ENCODE measurements at regions not wholly inside any gene's neighbourhood (a gene's known extent, or its start where the extent isn't known, plus 50 kb on each side); places are given as distances from the start of the nearest gene placed in this dataset.

DNA sequence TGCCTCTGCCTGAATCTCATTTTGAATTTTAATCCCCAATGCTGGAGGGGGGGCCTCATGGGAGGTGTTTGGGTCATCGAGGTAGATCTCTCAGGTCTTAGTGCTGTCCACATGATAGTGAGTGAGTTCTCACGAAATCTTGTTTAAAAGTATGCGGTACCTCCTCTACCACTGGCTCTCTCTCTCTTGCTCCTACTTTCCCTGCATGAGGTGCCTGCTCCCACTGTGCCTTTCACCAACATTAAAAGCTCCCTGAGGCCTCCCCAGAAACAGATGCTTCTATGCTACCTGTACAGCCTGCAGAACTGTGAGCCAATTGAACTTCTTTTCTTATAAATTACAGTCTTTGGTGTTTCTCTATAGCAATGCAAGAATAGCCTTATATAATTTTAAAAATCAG, 560.7 kb upstream of the CPEB2 start:
- H2AFZ ChIP-seq: no peak overlapping the region
- H3K27me3 ChIP-seq (ENCODE audit: control insufficient read depth, insufficient read depth, low read length): no peaks in the 10 kb centered on the region
- no peaks in the 10 kb centered on the region for H3K4me1 ChIP-seq
- no peaks in the 10 kb centered on the region for H3K9me3 ChIP-seq (ENCODE audit: control insufficient read depth, low read length)
- H3K36me3 ChIP-seq (ENCODE audit: control insufficient read depth, insufficient read depth, low read length): no peaks in the 10 kb centered on the region
- no peak overlapping the region for H3K9ac ChIP-seq
- no peak overlapping the region for H3K4me2 ChIP-seq (ENCODE audit: low read length)
- TF ChIP-seq CTCF (IDR thresholded peaks at IDR 0.05): no peak
- no peak overlapping the region for H3K27ac ChIP-seq
- no peak overlapping the region for H3K4me3 ChIP-seq (ENCODE audit: low read depth, low read length)
- no peaks in the 10 kb centered on the region for H3K79me2 ChIP-seq

- TF ChIP-seq CTCF (IDR thresholded peaks at IDR 0.05): no peak
- H3K4me2 ChIP-seq (ENCODE audit: low read length): no peak overlapping the region
- no peak overlapping the region for H3K27ac ChIP-seq
- H2AFZ ChIP-seq: no peak overlapping the region
- H3K9me3 ChIP-seq (ENCODE audit: control insufficient read depth, low read length): no peaks in the 10 kb centered on the region
- H3K4me1 ChIP-seq: no peaks in the 10 kb centered on the region
- H3K4me3 ChIP-seq (ENCODE audit: low read depth, low read length): no peak overlapping the region
- no peaks in the 10 kb centered on the region for H3K79me2 ChIP-seq
- H3K27me3 ChIP-seq (ENCODE audit: control insufficient read depth, insufficient read depth, low read length): no peaks in the 10 kb centered on the region
- no peaks in the 10 kb centered on the region for H3K36me3 ChIP-seq (ENCODE audit: control insufficient read depth, insufficient read depth, low read length)
- no peak overlapping the region for H3K9ac ChIP-seq
These were observed 556.4 kb upstream of the CPEB2 start for GRCh38 chr4:14445882-14446281.

- Histone ChIP-seq H3K9ac (no peak overlapping the region), H3K9me3 (ENCODE audit: control insufficient read depth, low read length) (no peaks in the 10 kb centered on the region), H2AFZ (no peak overlapping the region), H3K4me3 (ENCODE audit: low read depth, low read length) (no peak overlapping the region), H3K27ac (no peak overlapping the region), H3K36me3 (ENCODE audit: control insufficient read depth, insufficient read depth, low read length) (no peaks in the 10 kb centered on the region), H3K4me2 (ENCODE audit: low read length) (peak overlapping the region; percentile 27), H3K4me1 (no peaks in the 10 kb centered on the region), H3K27me3 (ENCODE audit: control insufficient read depth, insufficient read depth, low read length) (no peaks in the 10 kb centered on the region), H3K79me2 (no peaks in the 10 kb centered on the region)
- TF ChIP-seq CTCF (IDR thresholded peaks at IDR 0.05): no peak
These were observed 556.0 kb upstream of the CPEB2 start for GRCh38 chr4:14446311-14446710.

- H3K4me1 ChIP-seq: no peaks in the 10 kb centered on the region
- no peaks in the 10 kb centered on the region for H3K9me3 ChIP-seq (ENCODE audit: control insufficient read depth, low read length)
- no peaks in the 10 kb centered on the region for H3K36me3 ChIP-seq (ENCODE audit: control insufficient read depth, insufficient read depth, low read length)
- H3K4me3 ChIP-seq (ENCODE audit: low read depth, low read length): no peak overlapping the region
- H2AFZ ChIP-seq: no peak overlapping the region
- no peak for TF ChIP-seq CTCF (IDR thresholded peaks at IDR 0.05)
- no peaks in the 10 kb centered on the region for H3K27me3 ChIP-seq (ENCODE audit: control insufficient read depth, insufficient read depth, low read length)
- peak overlapping the region; percentile 27 for H3K4me2 ChIP-seq (ENCODE audit: low read length)
- H3K9ac ChIP-seq: no peak overlapping the region
- no peak overlapping the region for H3K27ac ChIP-seq
- H3K79me2 ChIP-seq: no peaks in the 10 kb centered on the region
These were observed 555.4 kb upstream of the CPEB2 start for GRCh38 chr4:14446904-14447303.

- no peak overlapping the region for H2AFZ ChIP-seq
- no peak for TF ChIP-seq CTCF (IDR thresholded peaks at IDR 0.05)
- no peaks in the 10 kb centered on the region for H3K9me3 ChIP-seq (ENCODE audit: control insufficient read depth, low read length)
- no peaks in the 10 kb centered on the region for H3K79me2 ChIP-seq
- H3K4me3 ChIP-seq (ENCODE audit: low read depth, low read length): no peak overlapping the region
- no peaks in the 10 kb centered on the region for H3K36me3 ChIP-seq (ENCODE audit: control insufficient read depth, insufficient read depth, low read length)
- H3K27ac ChIP-seq: no peak overlapping the region
- H3K27me3 ChIP-seq (ENCODE audit: control insufficient read depth, insufficient read depth, low read length): no peaks in the 10 kb centered on the region
- no peaks in the 10 kb centered on the region for H3K4me1 ChIP-seq
- H3K4me2 ChIP-seq (ENCODE audit: low read length): no peak overlapping the region
- no peak overlapping the region for H3K9ac ChIP-seq
These were observed 553.0 kb upstream of the CPEB2 start for GRCh38 chr4:14449308-14449707.
